WTC11 (cell line): ENCODE measurements at regions not wholly inside any gene's neighbourhood (a gene's known extent, or its start where the extent isn't known, plus 50 kb on each side); places are given as distances from the start of the nearest gene placed in this dataset.

Experiments used
- CTCF ChIP-seq: fragments of 200-600 bp; IDR thresholded peaks from 2 replicates; pipeline ENCODE4 v1.8.0; 2022; ENCODE audit warnings: antibody characterized with exemption
- NFATC4 ChIP-seq: fragments of 250-450 bp; sonication (Bioruptor Pico); IDR thresholded peaks from 2 replicates; pipeline ENCODE4 v1.9.0; 2021; ENCODE audit warnings: mild to moderate bottlenecking
- USF1 ChIP-seq: sonication (generic); formaldehyde crosslinking; IDR thresholded peaks from 2 replicates; pipeline ENCODE4 v1.8.0; 2022; ENCODE audit warnings: mild to moderate bottlenecking, missing genetic modification reagents
- ZNF423 ChIP-seq: fragments of 250-450 bp; sonication (Bioruptor Pico); IDR thresholded peaks from 2 replicates; pipeline ENCODE4 v2.1.2; 2022; ENCODE audit warnings: mild to moderate bottlenecking, moderate library complexity

- TF ChIP-seq ZNF423 (CRISPR knock-in tag), result no peak
- TF ChIP-seq CTCF, result no peak
- TF ChIP-seq NFATC4 (CRISPR knock-in tag), result no peak
- no peak for TF ChIP-seq USF1 (CRISPR knock-in tag)
Measured at GRCh38 chr11:70549386-70549785, 151.1 kb downstream of the CTTN start.
